Keratinocyte (primary cell): ENCODE measurements at regions not wholly inside any gene's neighbourhood (a gene's known extent, or its start where the extent isn't known, plus 50 kb on each side); places are given as distances from the start of the nearest gene placed in this dataset.

ENCODE experiments used
- DNase-seq: peaks from one replicate; pipeline ENCODE4 v3.0.0-alpha.2; 2011; ENCODE audit warnings: low read depth, missing footprints, low spot score
- FAIRE-seq: peaks from 2 replicates; lab custom pipeline; 2011; peaks lifted over from hg19 to GRCh38; lab: Jason Lieb, UNC
- H2AFZ ChIP-seq: 2 replicates; pipeline ENCODE4 v1.6.0; 2012; ENCODE audit warnings: low read length, control low read depth, inconsistent platforms; ENCODE audit not compliant: control insufficient read depth
- H3K27ac ChIP-seq: 2 replicates; pipeline ENCODE4 v1.5.1; 2011; ENCODE audit warnings: low read length; ENCODE audit not compliant: control insufficient read depth, insufficient read depth
- H3K27me3 ChIP-seq: 3 replicates; pipeline ENCODE4 v1.6.0; 2011; ENCODE audit warnings: low read length; ENCODE audit not compliant: control insufficient read depth, insufficient read depth; ENCODE audit errors: extremely low read depth
- H3K36me3 ChIP-seq, 2 experiments: 2 replicates in 1 of 2; 3 replicates in 1 of 2; pipeline ENCODE4 v1.5.1; 2011; ENCODE audit warnings: low read length in 2 of 2, mild to moderate bottlenecking in 1 of 2; ENCODE audit not compliant: control insufficient read depth in 2 of 2, insufficient read depth in 2 of 2; ENCODE audit errors: extremely low read depth in 1 of 2
- H3K4me1 ChIP-seq: 3 replicates; pipeline ENCODE4 v1.5.1; 2011; ENCODE audit warnings: low read length; ENCODE audit not compliant: control insufficient read depth, insufficient read depth; ENCODE audit errors: extremely low read depth
- H3K4me2 ChIP-seq: 3 replicates; pipeline ENCODE4 v1.6.0; 2011; ENCODE audit warnings: low read depth, low read length; ENCODE audit not compliant: control insufficient read depth, insufficient read depth; ENCODE audit errors: extremely low read depth
- H3K4me3 ChIP-seq, 3 experiments: fragments of 200-600 bp in 1 of 3; sonication (generic) in 1 of 3; 2 replicates in 2 of 3; 3 replicates in 1 of 3; pipeline ENCODE4 v1.5.1; 2011 to 2016; ENCODE audit warnings: low read length in 3 of 3, mild to moderate bottlenecking in 3 of 3, control low read depth in 2 of 3, inconsistent platforms in 1 of 3, low read depth in 1 of 3, mixed read lengths in 1 of 3, mixed run types in 1 of 3, moderate library complexity in 1 of 3; ENCODE audit not compliant: control insufficient read depth in 2 of 3, insufficient read depth in 2 of 3; ENCODE audit errors: extremely low read depth in 1 of 3
- H3K79me2 ChIP-seq: 2 replicates; pipeline ENCODE4 v1.6.0; 2012; ENCODE audit warnings: low read length; ENCODE audit not compliant: control insufficient read depth, insufficient read depth
- H3K9ac ChIP-seq: 3 replicates; pipeline ENCODE4 v1.6.0; 2011; ENCODE audit warnings: low read length; ENCODE audit not compliant: control insufficient read depth, insufficient read depth; ENCODE audit errors: extremely low read depth
- H3K9me1 ChIP-seq: 3 replicates; pipeline ENCODE4 v1.6.0; 2011; ENCODE audit warnings: low read length; ENCODE audit not compliant: control insufficient read depth, insufficient read depth; ENCODE audit errors: extremely low read depth
- H3K9me3 ChIP-seq: 2 replicates; pipeline ENCODE4 v1.5.1; 2012; ENCODE audit warnings: low read depth, low read length; ENCODE audit not compliant: control insufficient read depth
- H4K20me1 ChIP-seq: 3 replicates; pipeline ENCODE4 v1.6.0; 2011; ENCODE audit warnings: low read length; ENCODE audit not compliant: control insufficient read depth, insufficient read depth; ENCODE audit errors: extremely low read depth
- CTCF ChIP-seq, 3 experiments: IDR thresholded peaks in 1 of 3; conservative IDR thresholded peaks in 1 of 3; optimal IDR thresholded peaks in 1 of 3; 2 replicates in 2 of 3; 3 replicates in 1 of 3; pipeline versions ENCODE3 to v1.5.1; 2011; ENCODE audit warnings: low read length in 3 of 3, mild to moderate bottlenecking in 3 of 3, moderate library complexity in 2 of 3, control low read depth in 1 of 3, inconsistent platforms in 1 of 3; ENCODE audit not compliant: insufficient read depth in 2 of 3; ENCODE audit errors: extremely low read depth in 1 of 3
- EZH2 ChIP-seq: IDR thresholded peaks from one replicate; pipeline ENCODE4 v1.6.1; 2012; ENCODE audit warnings: inconsistent platforms, mild to moderate bottlenecking, low read length, moderate library complexity
- dilution Hi-C: fragments of 300-500 bp; cut with MboI; formaldehyde crosslinking; loops from one replicate; pipeline ENCODE4 v1.7.0; 2020; ENCODE audit warnings: low sequenced_read_pairs; ENCODE audit not compliant: extremely low pct_ligation_motif_present

DNA sequence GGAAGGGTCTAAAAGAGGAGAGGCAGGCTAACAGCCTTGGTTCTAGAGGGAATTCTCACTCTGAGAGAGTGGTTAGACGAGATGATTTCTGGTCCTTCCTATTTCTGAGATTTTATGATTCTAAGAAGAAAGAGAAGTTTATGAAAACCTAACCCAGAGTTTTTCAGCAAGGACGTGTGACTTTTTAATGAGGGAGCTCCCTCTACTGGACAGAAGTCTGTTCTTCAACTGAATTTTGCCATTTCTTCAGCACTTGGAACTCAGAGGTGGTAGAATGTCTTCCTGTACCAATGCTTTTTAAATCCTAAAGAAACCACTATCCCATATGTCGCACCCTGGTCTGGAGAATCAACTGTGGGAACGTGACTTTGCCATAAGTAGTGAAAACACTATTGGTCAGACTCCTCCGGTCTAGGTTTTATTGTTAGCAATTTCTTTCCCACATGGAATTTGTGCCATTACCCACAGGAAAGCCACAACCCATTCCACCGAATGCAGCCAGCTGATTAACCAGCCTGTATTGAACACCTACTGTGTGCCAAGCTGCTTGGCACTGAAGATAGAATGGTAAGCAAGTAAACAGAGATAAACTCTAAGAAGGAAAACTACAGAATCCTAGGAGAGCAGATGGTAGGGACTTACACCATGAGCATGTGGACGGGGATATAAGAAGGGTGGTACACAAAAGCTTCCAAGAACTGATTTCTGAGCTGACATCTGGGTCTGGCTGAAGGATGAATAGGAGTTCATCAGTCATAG is 199.5 kb upstream of the LMCD1 start:
- Histone ChIP-seq H4K20me1 (no peaks in the 10 kb centered on the region), H3K27me3 (no peaks in the 10 kb centered on the region), H3K36me3 (no peaks in the 10 kb centered on the region), H3K9me1 (no peaks in the 10 kb centered on the region), H3K4me1 (no peaks in the 10 kb centered on the region), H3K4me3 (no peak overlapping the region), H3K4me2 (no peak overlapping the region), H2AFZ (no peak overlapping the region), H3K9me3 (no peaks in the 10 kb centered on the region), H3K79me2 (no peaks in the 10 kb centered on the region), H3K9ac (no peak overlapping the region), H3K27ac (no peak overlapping the region)
- FAIRE-seq (no peak), DNase-seq (peak; percentile 9)
- TF ChIP-seq EZH2 (no peak), CTCF (optimal IDR thresholded peaks at IDR 0.05 in 1 of 3, IDR thresholded peaks at IDR 0.05 in 1 of 3, conservative IDR thresholded peaks at IDR 0.05 in 1 of 3; ENCODE audit: extremely low read depth in 1 of 3, insufficient read depth in 2 of 3, low read length in 3 of 3) (peak; percentile 42 to 71 (median 58))
- dilution Hi-C loops = no loop called here

DNA sequence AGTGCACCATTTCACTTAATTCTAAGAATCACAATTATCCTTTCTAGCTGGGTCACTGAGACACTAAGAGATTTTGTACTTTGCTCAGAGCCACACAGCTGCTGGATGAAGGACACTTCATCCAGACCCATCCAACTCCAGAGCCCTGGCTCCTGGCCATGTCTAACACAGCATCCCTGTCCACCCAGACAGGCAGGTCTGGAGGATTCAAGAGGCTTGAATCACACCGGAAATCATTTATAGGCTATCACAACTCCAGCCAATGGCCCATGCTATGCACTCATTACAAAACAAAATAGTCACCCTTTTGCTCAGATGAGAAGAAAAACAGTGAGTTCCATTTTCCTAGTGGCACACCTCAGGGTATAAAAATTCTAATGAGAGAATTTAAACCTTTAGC is 198.2 kb upstream of the LMCD1 start:
- DNase-seq = no peak
- TF ChIP-seq EZH2 (no peak), CTCF (optimal IDR thresholded peaks at IDR 0.05 in 1 of 3, IDR thresholded peaks at IDR 0.05 in 1 of 3, conservative IDR thresholded peaks at IDR 0.05 in 1 of 3; ENCODE audit: extremely low read depth in 1 of 3, insufficient read depth in 2 of 3, low read length in 3 of 3) (no peak)

More for the DNA sequence above, 198.2 kb upstream of the LMCD1 start:
- Histone ChIP-seq H3K4me2 (no peak overlapping the region), H3K4me3 (no peak overlapping the region), H4K20me1 (no peaks in the 10 kb centered on the region), H3K9me3 (no peaks in the 10 kb centered on the region), H2AFZ (no peak overlapping the region), H3K9me1 (no peaks in the 10 kb centered on the region), H3K36me3 (no peaks in the 10 kb centered on the region), H3K27ac (no peak overlapping the region), H3K9ac (no peak overlapping the region), H3K27me3 (no peaks in the 10 kb centered on the region), H3K4me1 (no peaks in the 10 kb centered on the region), H3K79me2 (no peaks in the 10 kb centered on the region)
- dilution Hi-C loops = no loop called here
- no peak for FAIRE-seq
